GM12878 (cell line): ENCODE measurements at regions not wholly inside any gene's neighbourhood (a gene's known extent, or its start where the extent isn't known, plus 50 kb on each side); places are given as distances from the start of the nearest gene placed in this dataset.

ENCODE experiments used
- ATAC-seq: fragments of 200-7000 bp; cut with Tn5 transposase; 3 replicates; pipeline ENCODE4 v1.9.1; 2020; ENCODE audit warnings: mild to moderate bottlenecking, moderate library complexity
- BruUV-seq: library from RNA; stranded (reverse); fragments of 400-500 nt; replicated peaks from 2 replicates; lab custom pipeline; 2021; lab: Mats Ljungman, UMichigan
- CTCF ChIA-PET: fragments of 300-600 bp; sonication (Branson Sonifier 250); formaldehyde crosslinking; extraction: SDS; loops from one replicate; lab custom pipeline; 2021; ENCODE audit warnings: inconsistent platforms; lab: Yijun Ruan, JAX
- POLR2A ChIA-PET: fragments of 350-600 bp; formaldehyde crosslinking; extraction: SDS; loops from one replicate; lab custom pipeline; 2021; ENCODE audit warnings: inconsistent platforms; lab: Charles Lee
- RAD21 ChIA-PET: fragments of 300-600 bp; sonication (Branson Sonifier 250); formaldehyde crosslinking; loops from one replicate; lab custom pipeline; 2023; ENCODE audit warnings: antibody characterized with exemption; ENCODE audit not compliant: unreplicated experiment; lab: Charles Lee
- SMC1A ChIA-PET: fragments of 300-600 bp; sonication (Branson Sonifier 250); formaldehyde crosslinking; loops from one replicate; lab custom pipeline; 2023; ENCODE audit not compliant: unreplicated experiment, uncharacterized antibody; lab: Charles Lee
- DNase-seq: peaks from one replicate; pipeline ENCODE4 v3.0.0-alpha.2; 2011; ENCODE audit warnings: low read depth, low spot score
- FAIRE-seq: peaks from 3 replicates; lab custom pipeline; 2011; peaks lifted over from hg19 to GRCh38; lab: Jason Lieb, UNC
- H2AFZ ChIP-seq: 2 replicates; pipeline ENCODE4 v1.6.0; 2011; ENCODE audit warnings: low read depth, low read length, control low read depth; ENCODE audit not compliant: control insufficient read depth
- H3K27ac ChIP-seq: 2 replicates; pipeline ENCODE4 v1.5.1; 2011; ENCODE audit warnings: control low read depth; ENCODE audit not compliant: control insufficient read depth, insufficient read depth
- H3K27me3 ChIP-seq, 2 experiments: replicated peaks in 1 of 2; 2 replicates each; pipeline versions ENCODE4 v1.6.0 to v1.6.1; 2011; ENCODE audit warnings: low read length in 1 of 2; ENCODE audit not compliant: control insufficient read depth in 2 of 2, insufficient read depth in 2 of 2
- H3K36me3 ChIP-seq, 2 experiments: 2 replicates each; pipeline ENCODE4 v1.5.1; 2011; ENCODE audit warnings: low read length in 1 of 2; ENCODE audit not compliant: control insufficient read depth in 2 of 2, insufficient read depth in 2 of 2
- H3K4me1 ChIP-seq: 2 replicates; pipeline ENCODE4 v1.6.1; 2011; ENCODE audit warnings: mild to moderate bottlenecking, low read length, moderate library complexity, mixed read lengths; ENCODE audit not compliant: control insufficient read depth, insufficient read depth
- H3K4me2 ChIP-seq: 2 replicates; pipeline ENCODE4 v1.6.0; 2011; ENCODE audit warnings: control low read depth; ENCODE audit not compliant: control insufficient read depth, insufficient read depth
- H3K4me3 ChIP-seq: fragments of 200-600 bp; sonication (generic); 2 replicates; pipeline ENCODE4 v1.5.1; 2016
- H3K79me2 ChIP-seq: 2 replicates; pipeline ENCODE4 v1.6.0; 2011; ENCODE audit warnings: low read length; ENCODE audit not compliant: control insufficient read depth, insufficient read depth
- H3K9ac ChIP-seq: 2 replicates; pipeline ENCODE4 v1.8.0; 2011; ENCODE audit warnings: low read length, control low read depth, mixed read lengths; ENCODE audit not compliant: control insufficient read depth, insufficient read depth
- H3K9me3 ChIP-seq: replicated peaks from 3 replicates; pipeline ENCODE4 v1.5.1; 2011; ENCODE audit warnings: mild to moderate bottlenecking, low read length; ENCODE audit not compliant: control insufficient read depth, insufficient read depth
- H4K20me1 ChIP-seq: 2 replicates; pipeline ENCODE4 v1.6.0; 2011; ENCODE audit not compliant: control insufficient read depth, insufficient read depth
- BHLHE40 ChIP-seq, 2 experiments: fragments of 450-650 bp in 1 of 2; IDR thresholded peaks; 2 replicates each; pipeline ENCODE4 v1.6.1; 2011 to 2017; ENCODE audit warnings: low read depth in 2 of 2, borderline replicate concordance in 1 of 2, improper control_type of control experiment in 1 of 2, low read length in 1 of 2, mild to moderate bottlenecking in 1 of 2
- CHD4 ChIP-seq: fragments of 200-600 bp; sonication (generic); IDR thresholded peaks from 2 replicates; pipeline ENCODE4 v1.6.1; 2016; ENCODE audit warnings: mild to moderate bottlenecking
- CTCF ChIP-seq, 3 experiments: IDR thresholded peaks in 2 of 3; conservative IDR thresholded peaks in 1 of 3; 2 replicates each; pipeline ENCODE4 v1.5.1; 2011; ENCODE audit warnings: low read depth in 3 of 3, low read length in 3 of 3, mild to moderate bottlenecking in 3 of 3, control low read depth in 2 of 3, moderate library complexity in 2 of 3, inconsistent platforms in 1 of 3, mixed read lengths in 1 of 3; ENCODE audit not compliant: control insufficient read depth in 2 of 3, insufficient read depth in 1 of 3; ENCODE audit errors: extremely low read depth in 1 of 3
- DPF2 ChIP-seq: fragments of 450-650 bp; IDR thresholded peaks from 2 replicates; pipeline ENCODE4 v1.6.1; 2017; ENCODE audit warnings: mild to moderate bottlenecking
- EZH2 ChIP-seq: IDR thresholded peaks from 2 replicates; pipeline ENCODE4 v1.6.1; 2012; ENCODE audit warnings: low read depth, mild to moderate bottlenecking, control low read depth, inconsistent platforms, low read length, borderline replicate concordance; ENCODE audit not compliant: control insufficient read depth
- FOS ChIP-seq: IDR thresholded peaks from 3 replicates; pipeline ENCODE4 v1.6.1; 2011; ENCODE audit warnings: borderline replicate concordance; ENCODE audit not compliant: insufficient read length; ENCODE audit errors: extremely low read depth
- IRF5 ChIP-seq: fragments of 450-650 bp; IDR thresholded peaks from 2 replicates; pipeline ENCODE4 v1.6.1; 2017; ENCODE audit warnings: borderline replicate concordance
- NKRF ChIP-seq: fragments of 450-650 bp; conservative IDR thresholded peaks from 2 replicates; pipeline ENCODE4 v1.6.1; 2017; ENCODE audit warnings: mild to moderate bottlenecking, moderate library complexity
- NR2C1 ChIP-seq: fragments of 450-650 bp; IDR thresholded peaks from 2 replicates; pipeline ENCODE4 v1.6.1; 2017; ENCODE audit warnings: antibody characterized with exemption, mild to moderate bottlenecking, moderate library complexity
- PBX3 ChIP-seq: IDR thresholded peaks from 2 replicates; pipeline ENCODE4 v1.6.1; 2011; ENCODE audit warnings: mild to moderate bottlenecking, low read depth, low read length, moderate library complexity; ENCODE audit not compliant: insufficient replicate concordance
- TAF1 ChIP-seq: IDR thresholded peaks from 2 replicates; pipeline ENCODE4 v1.6.1; 2011; ENCODE audit warnings: mild to moderate bottlenecking, low read depth, low read length, borderline replicate concordance
- TARDBP ChIP-seq: IDR thresholded peaks from 2 replicates; pipeline ENCODE4 v1.6.1; 2016; ENCODE audit warnings: borderline replicate concordance
- WGBS: methylation state at CpG from one replicate; pipeline ENCODE4 v1.1.6; 2016; ENCODE audit warnings: low lambda C conversion rate; ENCODE audit not compliant: insufficient replicate concordance, insufficient coverage; ENCODE audit errors: missing lambda C conversion rate; 5-methylcytosine and 5-hydroxymethylcytosine counted together
- in situ Hi-C: fragments of 300-500 bp; cut with MboI; formaldehyde crosslinking; loops from 9 replicates; pipeline ENCODE4 v1.14.3; 2018; ENCODE audit warnings: mixed read lengths
- intact Hi-C: fragments of 100-400 bp; cut with micrococcal nuclease; formaldehyde crosslinking; loops from one replicate; pipeline ENCODE4 v1.14.2; 2022; ENCODE audit not compliant: unreplicated experiment

- no peak for TF ChIP-seq NKRF
Measured at GRCh38 chr6:170224694-170225660, 65.9 kb downstream of the DLL1 start (continued).

- CTCF ChIA-PET = no interaction called here
- FAIRE-seq = no peak
- no peak for TF ChIP-seq EZH2
- no peak for TF ChIP-seq PBX3
- no peak for TF ChIP-seq CTCF (IDR thresholded peaks at IDR 0.05 in 2 of 3, conservative IDR thresholded peaks at IDR 0.05 in 1 of 3; ENCODE audit: control insufficient read depth in 2 of 3, extremely low read depth in 1 of 3, insufficient read depth in 1 of 3, low read depth in 3 of 3, low read length in 3 of 3)
- TF ChIP-seq TAF1 = no peak
- no peak for TF ChIP-seq NR2C1
- no peak for TF ChIP-seq TARDBP
- TF ChIP-seq IRF5 = no peak
- no peak for TF ChIP-seq CHD4
- no peak for TF ChIP-seq DPF2
- TF ChIP-seq FOS = no peak
- no peak for TF ChIP-seq BHLHE40 (IDR thresholded peaks at IDR 0.05; ENCODE audit: borderline replicate concordance in 1 of 2, low read depth in 2 of 2, low read length in 1 of 2)
Measured at GRCh38 chr6:170223718-170224693, 66.9 kb downstream of the DLL1 start.

More at GRCh38 chr6:170223718-170224693, 66.9 kb downstream of the DLL1 start:
- Histone ChIP-seq H3K27ac (no peak overlapping the region), H4K20me1 (0 out of 2 replicates have a peak, but pooled peaks cover 2% of the 10 kb centered on the region), H3K9me3 (no peaks in the 10 kb centered on the region), H3K27me3 (no peaks in the 10 kb centered on the region), H3K4me1 (no peaks in the 10 kb centered on the region), H3K4me2 (no peak overlapping the region), H2AFZ (no peak overlapping the region), H3K79me2 (no peaks in the 10 kb centered on the region), H3K9ac (no peak overlapping the region), H3K36me3 (no peaks in the 10 kb centered on the region), H3K4me3 (no peak overlapping the region)
- BruUV-seq = no TSS peak
- 61% methylated on average over 25 of the region's 25 CpGs for WGBS
- ChIA-PET POLR2A (no interaction called here), RAD21 (no interaction called here), SMC1A (no interaction called here)
- in situ Hi-C loops (no loop called here), intact Hi-C loops (no loop called here)
- DNase-seq (no peak), ATAC-seq (no peak)
